GDM1 (cell line): ENCODE measurements at regions not wholly inside any gene's neighbourhood (a gene's known extent, or its start where the extent isn't known, plus 50 kb on each side); places are given as distances from the start of the nearest gene placed in this dataset.

ENCODE experiments used
- DNase-seq: peaks from one replicate; lab custom pipeline; 2025; lab: John Stamatoyannopoulos, UW

GRCh38 chr12:115506822-115507559, 770.5 kb downstream of the MED13L start:
- no peak for DNase-seq

DNA sequence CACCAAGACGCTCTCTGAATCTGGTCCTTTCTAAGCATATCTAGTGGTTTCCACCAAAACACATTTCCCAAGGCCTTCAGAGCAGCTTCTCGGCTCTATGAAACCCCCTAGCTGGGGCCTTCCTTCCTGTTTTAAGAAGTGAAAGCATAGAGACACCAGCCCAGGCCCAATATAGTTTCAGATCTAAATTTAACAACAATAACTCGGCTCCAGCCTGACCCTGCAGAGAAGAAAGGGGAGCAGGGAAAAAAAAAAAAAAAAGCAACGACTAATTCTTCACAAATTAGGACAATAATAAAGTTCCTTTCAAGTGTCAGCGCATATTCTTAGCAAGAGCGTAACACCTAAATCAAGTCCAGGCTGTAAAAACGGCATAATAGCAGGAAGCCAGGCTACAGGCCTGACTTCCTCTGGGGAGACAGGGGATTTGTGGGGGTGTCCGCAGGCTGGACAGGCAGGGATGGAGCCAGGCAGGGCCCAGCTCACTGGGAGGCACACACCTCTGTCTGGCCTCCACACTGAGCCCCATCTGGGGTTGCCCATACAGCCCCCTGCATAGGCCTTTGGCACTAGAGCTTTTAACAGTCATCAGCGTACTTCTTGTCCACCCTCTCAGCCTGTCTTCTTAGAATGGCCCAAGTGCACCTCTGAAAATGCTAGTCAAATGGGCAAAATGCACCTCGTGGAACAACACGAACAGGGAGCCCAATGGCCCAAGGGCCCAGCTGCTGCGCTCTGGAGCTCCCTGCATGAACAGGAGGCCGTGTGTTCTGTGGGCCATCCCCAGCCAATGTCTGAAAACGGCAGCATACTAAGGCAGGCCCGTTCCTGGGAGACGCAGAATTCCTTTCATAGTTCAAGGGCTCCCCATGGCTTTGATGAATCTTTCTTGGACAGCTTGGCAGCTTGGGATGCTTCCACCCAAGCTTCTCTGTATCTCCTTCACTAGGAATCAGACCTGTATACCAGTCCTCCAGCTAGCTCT, 772.9 kb downstream of the MED13L start:
- DNase-seq, result peak; percentile 18

GRCh38 chr12:115500872-115501271, 776.6 kb downstream of the MED13L start:
- no peak for DNase-seq

DNA sequence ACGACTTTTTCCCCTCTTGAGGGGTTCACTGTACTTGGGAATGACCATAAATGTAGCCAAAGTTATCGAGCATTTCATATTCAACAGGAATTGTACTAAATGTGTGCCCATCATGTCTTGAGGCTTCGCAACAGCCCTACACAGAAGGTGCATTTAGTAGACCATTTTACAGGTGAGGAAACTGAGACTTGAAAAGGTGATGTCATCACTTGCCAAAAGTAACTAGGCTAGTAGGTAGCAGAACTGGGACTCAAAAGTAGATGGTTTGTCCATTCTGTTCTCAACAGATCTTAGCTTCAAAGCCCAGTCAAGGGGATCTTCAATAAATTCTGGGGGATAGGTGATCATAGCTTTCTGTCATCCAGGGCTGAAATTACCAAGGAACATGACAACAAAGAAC, 782.2 kb downstream of the MED13L start:
- no peak for DNase-seq

GRCh38 chr12:115492553-115492952, 784.9 kb downstream of the MED13L start:
- DNase-seq, result no peak

DNA sequence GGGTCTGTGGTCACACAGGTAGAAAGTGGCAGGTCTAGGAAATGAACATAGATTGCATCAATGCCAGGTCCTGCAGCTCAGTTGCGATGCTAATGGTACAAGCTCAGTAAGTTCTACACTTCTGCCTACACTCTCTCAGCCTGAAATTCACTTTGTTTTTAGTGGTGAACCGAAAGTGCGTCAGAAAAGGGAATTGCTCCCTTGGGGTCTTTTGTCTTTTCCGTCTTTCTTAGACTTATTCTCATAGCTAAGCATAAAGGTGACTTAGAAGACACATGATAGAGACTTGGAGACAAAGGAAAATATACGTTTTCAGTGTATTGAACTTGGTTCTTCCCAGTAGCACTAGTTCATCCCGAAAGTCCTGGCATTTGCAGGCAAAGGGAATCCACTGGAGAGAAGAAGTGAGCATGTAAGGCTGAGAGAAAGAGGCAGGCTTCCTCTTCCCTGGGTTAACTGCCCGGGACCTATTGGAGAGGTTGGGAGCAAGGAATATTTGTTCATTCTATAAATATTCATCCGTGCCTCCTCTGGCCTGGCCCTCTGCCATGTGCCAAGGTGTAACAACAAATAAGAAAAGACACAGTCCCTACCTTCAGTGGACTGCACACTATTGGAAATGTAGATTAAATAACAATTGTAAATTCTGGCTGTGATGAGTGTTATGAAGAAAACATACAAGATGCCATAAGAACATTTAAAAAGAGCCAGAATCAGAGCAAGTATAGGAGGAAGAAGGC, 785.8 kb downstream of the MED13L start:
- DNase-seq, result no peak

- DNase-seq, result no peak
Observed at GRCh38 chr12:115489253-115489652, 788.2 kb downstream of the MED13L start.

- no peak for DNase-seq
Observed at GRCh38 chr12:115485967-115486366, 791.5 kb downstream of the MED13L start.

DNA sequence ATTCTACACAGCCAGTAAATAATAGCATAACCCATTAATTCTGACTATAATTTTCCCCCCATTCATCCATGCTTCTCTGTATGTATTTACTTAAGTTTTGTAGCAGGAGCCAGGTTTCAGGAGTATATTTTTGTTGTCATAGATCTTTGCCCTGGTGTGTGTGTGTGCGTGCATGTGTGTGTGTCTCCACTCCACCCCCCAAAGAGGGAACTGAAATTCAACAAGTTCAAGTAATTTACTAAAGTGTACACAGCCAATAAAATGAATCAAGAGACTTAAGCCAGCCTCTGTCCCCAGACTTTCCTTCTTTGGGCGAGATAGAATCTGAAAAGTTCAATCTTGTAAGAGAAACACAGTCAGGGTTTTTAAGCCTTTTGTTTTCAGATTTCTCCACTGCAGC, 792.0 kb downstream of the MED13L start:
- no peak for DNase-seq

DNA sequence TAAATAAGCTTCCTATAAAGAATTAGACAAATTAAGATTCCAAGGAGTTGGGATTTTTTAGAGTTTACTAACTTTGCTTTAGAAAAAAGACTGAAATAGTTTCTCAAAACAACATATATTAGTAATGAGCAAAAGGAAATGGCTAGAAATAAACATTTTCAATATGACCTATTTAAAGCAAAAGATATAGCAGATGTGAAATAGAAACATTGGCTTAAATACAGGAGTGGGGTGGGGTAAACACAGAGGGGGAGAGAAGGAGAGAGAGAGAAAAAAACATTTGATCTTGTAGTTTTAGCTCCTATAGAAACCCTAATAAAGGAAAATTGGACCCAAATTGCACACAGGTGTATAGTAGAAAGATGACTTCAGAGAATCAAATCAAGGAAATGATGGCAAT, 794.5 kb downstream of the MED13L start:
- DNase-seq, result no peak

- DNase-seq, result no peak
Observed at GRCh38 chr12:115481141-115481540, 796.4 kb downstream of the MED13L start.

GRCh38 chr12:115478505-115478904, 794.5 kb upstream of the TBX3 start:
- DNase-seq, result no peak

DNA sequence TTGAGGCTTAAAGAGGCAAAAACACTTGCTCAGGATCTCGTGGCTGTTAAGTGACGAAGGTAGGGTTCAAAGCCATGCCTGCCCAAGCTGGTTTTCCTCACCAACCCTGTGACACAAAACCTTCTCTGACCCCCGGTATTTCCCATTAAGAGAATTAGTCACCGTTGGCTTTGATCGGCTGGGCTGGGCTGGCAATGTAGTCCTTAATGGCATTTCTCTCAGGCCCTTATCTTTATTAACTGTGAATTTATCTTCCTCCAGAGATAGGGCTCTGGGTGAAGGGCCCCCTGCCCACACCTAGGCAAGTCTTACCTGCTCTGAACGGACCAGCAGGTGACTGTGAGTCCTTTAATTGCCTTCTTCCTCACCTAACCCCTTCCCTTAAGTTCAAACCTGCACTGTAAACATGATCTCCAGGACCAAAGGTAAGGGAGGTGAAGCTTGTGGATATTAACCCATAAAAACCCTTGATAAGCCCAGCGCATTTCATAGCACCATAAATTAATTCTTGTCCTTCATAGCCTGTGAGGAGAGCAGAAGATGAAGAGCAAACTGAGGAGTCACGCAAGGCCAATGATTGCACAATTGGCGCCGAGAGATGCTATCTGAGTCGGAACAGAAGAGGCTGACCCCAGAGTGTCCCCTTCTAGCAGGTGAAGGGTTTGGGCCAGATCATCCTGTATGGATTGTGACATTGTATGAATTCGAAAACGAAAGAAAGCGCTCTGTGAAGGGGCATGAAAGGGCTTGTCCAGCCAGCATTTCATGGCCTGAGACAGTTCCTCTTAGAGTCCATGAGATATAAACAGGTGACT, 790.8 kb upstream of the TBX3 start:
- no peak for DNase-seq

DNA sequence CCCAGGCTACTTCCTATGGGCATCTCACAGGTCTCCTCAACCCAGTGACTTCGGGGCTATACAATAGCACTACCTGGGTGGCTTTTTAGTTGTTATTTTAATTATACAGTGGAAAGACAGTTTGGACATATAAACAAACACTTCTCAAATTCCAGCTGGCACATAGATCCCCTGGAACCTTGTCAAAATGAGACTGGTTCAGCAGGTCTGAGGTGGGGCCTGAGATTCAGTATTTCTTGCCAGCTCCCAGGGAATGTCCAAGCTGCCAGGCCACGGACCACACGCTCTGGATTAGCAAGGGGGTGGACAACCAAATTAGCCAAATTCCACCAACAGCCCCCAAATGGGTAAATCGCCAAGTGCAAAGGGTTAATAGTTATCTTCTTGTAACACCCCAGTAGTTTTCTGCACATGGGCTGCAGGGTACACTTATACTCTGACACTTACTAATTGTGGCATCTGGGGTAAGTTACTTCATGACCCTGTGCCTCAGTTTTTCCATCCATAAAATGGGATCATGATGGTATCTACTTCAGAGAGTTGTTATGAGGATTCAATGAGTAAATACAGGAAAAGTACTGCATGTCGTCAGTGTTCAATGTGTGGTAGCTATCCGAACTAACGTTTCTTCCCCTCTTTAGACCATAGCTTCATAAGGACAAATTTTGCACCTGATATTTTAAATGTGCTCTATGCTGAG, 789.4 kb upstream of the TBX3 start:
- no peak for DNase-seq

DNA sequence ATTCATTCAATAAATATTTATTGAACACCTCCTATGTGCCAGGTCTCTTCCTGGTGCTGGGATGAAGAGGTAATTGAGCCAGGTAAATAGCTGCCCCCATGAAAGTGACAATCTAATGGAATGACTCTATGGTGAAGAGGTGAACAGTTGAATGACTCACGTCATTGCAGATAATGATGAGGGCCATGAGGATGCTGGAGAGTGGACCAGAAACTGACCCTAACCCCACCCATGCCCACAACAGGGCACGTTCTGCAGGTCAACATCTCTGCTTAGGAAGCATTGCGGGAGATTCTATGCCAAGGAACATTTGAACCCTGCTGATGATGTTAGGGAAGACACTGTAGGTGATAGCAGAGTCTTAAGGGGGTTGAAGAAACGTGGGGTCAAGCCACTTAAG, 788.9 kb upstream of the TBX3 start:
- no peak for DNase-seq

DNA sequence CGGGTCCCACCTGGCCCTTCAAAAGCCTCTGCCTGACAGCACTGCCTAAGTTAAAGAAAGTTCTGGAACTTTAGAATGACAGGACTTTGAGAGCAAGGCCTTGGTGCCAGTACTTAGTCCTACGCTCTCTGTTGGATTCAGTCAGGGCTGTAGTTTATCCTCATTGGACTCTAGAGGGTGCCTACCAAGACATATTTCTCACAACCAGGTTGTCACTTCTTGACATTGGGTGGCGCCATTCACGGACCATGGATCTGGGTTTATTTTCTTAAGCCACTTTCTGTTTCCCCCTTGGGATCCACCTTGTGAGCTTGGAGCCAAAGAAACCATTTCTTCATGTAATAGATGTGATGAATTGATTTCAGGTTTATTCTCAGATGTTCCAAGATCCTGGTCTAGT, 787.0 kb upstream of the TBX3 start:
- DNase-seq, result no peak

DNA sequence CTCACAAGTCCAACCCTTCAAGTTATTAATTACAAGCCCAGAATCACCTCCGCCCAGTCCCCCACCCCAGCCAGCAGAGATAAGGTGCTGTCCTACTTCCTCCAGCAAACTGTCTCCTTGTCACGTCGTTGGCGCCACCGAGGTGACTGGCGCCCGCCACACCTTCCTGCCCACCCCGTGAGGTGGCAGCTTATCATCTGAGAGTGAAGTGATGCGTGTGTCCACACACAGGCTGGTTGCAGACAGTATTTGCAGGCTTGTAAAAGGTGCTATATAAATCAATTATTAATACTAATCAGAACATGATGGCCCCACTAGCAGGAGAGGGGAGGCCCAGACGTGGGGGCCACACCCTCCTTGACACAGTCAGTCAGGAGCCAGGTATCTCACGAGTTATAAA, 786.6 kb upstream of the TBX3 start:
- no peak for DNase-seq

GRCh38 chr12:115468087-115468510, 784.1 kb upstream of the TBX3 start:
- no peak for DNase-seq

GRCh38 chr12:115467531-115467930, 783.6 kb upstream of the TBX3 start:
- no peak for DNase-seq

- DNase-seq, result no peak
Observed at GRCh38 chr12:115466076-115466475, 782.1 kb upstream of the TBX3 start.

- DNase-seq, result no peak
Observed at GRCh38 chr12:115464661-115465060, 780.7 kb upstream of the TBX3 start.
